ENCODE measurements at regions not wholly inside any gene's neighbourhood (a gene's known extent, or its start where the extent isn't known, plus 50 kb on each side); places are given as distances from the start of the nearest gene placed in this dataset.
"Not testable (repeated sequence)": the region's sequence is repeated elsewhere in the genome, so short reads cannot be mapped to it uniquely, and the experiment has no call there.

DNA sequence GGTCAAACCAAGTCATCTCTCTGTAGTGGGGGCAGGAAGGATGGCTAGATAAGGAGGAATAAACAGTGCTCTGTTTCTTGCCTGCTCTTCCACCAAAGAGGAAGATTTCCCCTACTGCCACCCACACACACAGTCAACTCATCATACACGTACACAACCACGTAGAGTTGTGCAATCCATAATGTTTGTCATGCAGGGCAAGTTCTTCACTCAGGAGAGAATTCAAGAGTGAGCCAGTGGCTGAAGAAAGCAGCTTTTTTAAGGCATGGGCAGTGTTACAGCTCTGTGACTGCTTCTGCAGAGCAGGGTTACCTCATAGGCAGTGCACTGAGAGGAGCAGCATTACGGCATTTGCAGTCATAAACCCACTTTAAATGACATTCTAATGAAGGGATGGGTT, 283.0 kb downstream of the RND3 start:
- no peaks in the 10 kb centered on the region for H3K27me3 ChIP-seq (ENCODE audit: control insufficient read depth, insufficient read depth, low read length, poor library complexity, severe bottlenecking)
- WGBS, 2 experiments = 82 to 94% methylated on average over 3 of the region's 3 CpGs
- no peaks in the 10 kb centered on the region for H3K4me1 ChIP-seq (ENCODE audit: control insufficient read depth, insufficient read depth, low read length)
- H3K36me3 ChIP-seq (ENCODE audit: control insufficient read depth, insufficient read depth, low read length) = no peaks in the 10 kb centered on the region
- no peak overlapping the region for H3K27ac ChIP-seq (ENCODE audit: insufficient read depth, low read depth, low read length, poor library complexity, severe bottlenecking)
- H3K4me3 ChIP-seq (ENCODE audit: insufficient read depth, low read depth, low read length) = no peak overlapping the region
- no peaks in the 10 kb centered on the region for H3K9me3 ChIP-seq (ENCODE audit: control insufficient read depth, low read length)

DNA sequence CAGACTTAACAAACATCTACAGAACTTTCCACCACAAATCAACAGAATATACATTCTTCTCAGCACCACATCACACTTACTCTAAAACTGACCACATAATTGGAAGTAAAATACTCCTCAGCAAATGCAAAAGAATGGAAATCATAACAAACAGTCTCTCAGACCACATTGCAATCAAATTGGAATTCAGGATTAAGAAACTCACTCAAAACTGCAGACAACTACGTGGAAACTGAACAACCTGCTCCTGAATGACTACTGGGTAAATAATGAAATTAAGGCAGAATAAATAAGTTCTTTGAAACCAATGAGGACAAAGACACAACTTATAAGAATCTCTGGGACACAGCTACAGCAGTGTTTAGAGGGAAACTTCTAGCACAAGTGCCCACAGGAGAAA, 292.7 kb downstream of the RND3 start:
- not testable (repeated sequence) for H3K27ac ChIP-seq (ENCODE audit: insufficient read depth, low read depth, low read length, poor library complexity, severe bottlenecking); H3K4me3 ChIP-seq (ENCODE audit: insufficient read depth, low read depth, low read length); H3K4me1 ChIP-seq (ENCODE audit: control insufficient read depth, insufficient read depth, low read length); H3K36me3 ChIP-seq (ENCODE audit: control insufficient read depth, insufficient read depth, low read length); H3K9me3 ChIP-seq (ENCODE audit: control insufficient read depth, low read length); H3K27me3 ChIP-seq (ENCODE audit: control insufficient read depth, insufficient read depth, low read length, poor library complexity, severe bottlenecking)
- 100% methylated on average over 1 of the region's 1 CpG for WGBS, 2 experiments

- WGBS, 2 experiments = 95 to 97% methylated on average over 6 of the region's 6 CpGs
These were observed 294.8 kb downstream of the RND3 start for GRCh38 chr2:150192701-150193100.

DNA sequence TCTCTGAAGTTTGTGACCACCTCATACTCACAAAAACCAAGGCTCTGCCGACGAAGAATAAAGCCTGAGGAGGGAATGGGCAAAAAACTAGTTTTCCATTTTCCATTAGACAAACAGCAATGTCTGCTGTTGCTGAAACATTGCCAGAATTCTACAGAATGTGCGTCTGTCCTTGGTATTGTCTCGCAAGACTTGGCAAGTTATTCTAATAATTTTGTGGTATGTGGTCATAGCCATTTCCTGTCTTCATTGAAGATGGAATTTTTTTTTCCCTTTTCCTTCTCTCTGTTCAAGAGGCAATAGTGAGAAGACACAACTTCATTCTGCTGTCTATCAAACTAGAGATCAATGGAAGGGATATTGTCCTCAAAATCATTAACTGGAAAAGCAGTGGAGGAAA, 296.1 kb downstream of the RND3 start:
- H3K27ac ChIP-seq (ENCODE audit: insufficient read depth, low read depth, low read length, poor library complexity, severe bottlenecking) = no peak overlapping the region
- 81 to 83% methylated on average over 4 of the region's 4 CpGs for WGBS, 2 experiments

More at GRCh38 chr2:150192701-150193100, 294.8 kb downstream of the RND3 start:
- Histone ChIP-seq H3K4me3 (ENCODE audit: insufficient read depth, low read depth, low read length) (no peak overlapping the region), H3K27ac (ENCODE audit: insufficient read depth, low read depth, low read length, poor library complexity, severe bottlenecking) (no peak overlapping the region), H3K9me3 (ENCODE audit: control insufficient read depth, low read length) (no peaks in the 10 kb centered on the region), H3K36me3 (ENCODE audit: control insufficient read depth, insufficient read depth, low read length) (no peaks in the 10 kb centered on the region), H3K27me3 (ENCODE audit: control insufficient read depth, insufficient read depth, low read length, poor library complexity, severe bottlenecking) (no peaks in the 10 kb centered on the region), H3K4me1 (ENCODE audit: control insufficient read depth, insufficient read depth, low read length) (no peaks in the 10 kb centered on the region)

DNA sequence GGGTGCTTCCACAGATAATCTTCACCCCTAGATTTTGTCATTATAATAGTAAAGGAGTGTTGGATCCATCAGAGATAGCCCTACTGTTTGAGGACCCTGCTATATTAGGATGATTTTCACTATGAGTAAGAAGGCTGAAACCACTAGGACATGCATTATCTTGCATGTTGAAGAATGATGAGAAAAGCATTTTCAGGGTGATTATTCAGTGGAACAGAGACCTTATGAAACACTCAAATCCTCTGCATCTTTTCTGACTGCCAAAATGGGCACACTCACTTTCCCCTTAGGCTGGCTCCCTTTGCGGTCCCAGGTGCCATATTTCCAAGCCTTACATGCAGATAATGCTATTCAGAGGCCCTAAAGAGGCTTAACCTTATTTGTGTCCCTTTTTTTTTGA, 296.9 kb downstream of the RND3 start:
- WGBS, 2 experiments = 91 to 100% methylated on average over 1 of the region's 1 CpG
- Histone ChIP-seq H3K27ac (ENCODE audit: insufficient read depth, low read depth, low read length, poor library complexity, severe bottlenecking) (no peak overlapping the region), H3K9me3 (ENCODE audit: control insufficient read depth, low read length) (no peaks in the 10 kb centered on the region), H3K27me3 (ENCODE audit: control insufficient read depth, insufficient read depth, low read length, poor library complexity, severe bottlenecking) (no peaks in the 10 kb centered on the region), H3K4me3 (ENCODE audit: insufficient read depth, low read depth, low read length) (no peak overlapping the region), H3K4me1 (ENCODE audit: control insufficient read depth, insufficient read depth, low read length) (no peaks in the 10 kb centered on the region), H3K36me3 (ENCODE audit: control insufficient read depth, insufficient read depth, low read length) (no peaks in the 10 kb centered on the region)

More for the DNA sequence above, 296.1 kb downstream of the RND3 start:
- Histone ChIP-seq H3K4me1 (ENCODE audit: control insufficient read depth, insufficient read depth, low read length) (no peaks in the 10 kb centered on the region), H3K9me3 (ENCODE audit: control insufficient read depth, low read length) (no peaks in the 10 kb centered on the region), H3K4me3 (ENCODE audit: insufficient read depth, low read depth, low read length) (no peak overlapping the region), H3K36me3 (ENCODE audit: control insufficient read depth, insufficient read depth, low read length) (no peaks in the 10 kb centered on the region), H3K27me3 (ENCODE audit: control insufficient read depth, insufficient read depth, low read length, poor library complexity, severe bottlenecking) (no peaks in the 10 kb centered on the region)

- Histone ChIP-seq H3K4me3 (ENCODE audit: insufficient read depth, low read depth, low read length) (no peak overlapping the region), H3K4me1 (ENCODE audit: control insufficient read depth, insufficient read depth, low read length) (no peaks in the 10 kb centered on the region), H3K36me3 (ENCODE audit: control insufficient read depth, insufficient read depth, low read length) (no peaks in the 10 kb centered on the region), H3K27ac (ENCODE audit: insufficient read depth, low read depth, low read length, poor library complexity, severe bottlenecking) (no peak overlapping the region), H3K27me3 (ENCODE audit: control insufficient read depth, insufficient read depth, low read length, poor library complexity, severe bottlenecking) (no peaks in the 10 kb centered on the region), H3K9me3 (ENCODE audit: control insufficient read depth, low read length) (no peaks in the 10 kb centered on the region)
- 92 to 95% methylated on average over 1 to 2 of the region's 2 CpGs for WGBS, 2 experiments
These were observed 298.7 kb downstream of the RND3 start for GRCh38 chr2:150188800-150189199.

- no peaks in the 10 kb centered on the region for H3K4me1 ChIP-seq (ENCODE audit: control insufficient read depth, insufficient read depth, low read length)
- no peak overlapping the region for H3K4me3 ChIP-seq (ENCODE audit: insufficient read depth, low read depth, low read length)
- H3K36me3 ChIP-seq (ENCODE audit: control insufficient read depth, insufficient read depth, low read length) = no peaks in the 10 kb centered on the region
- no peaks in the 10 kb centered on the region for H3K27me3 ChIP-seq (ENCODE audit: control insufficient read depth, insufficient read depth, low read length, poor library complexity, severe bottlenecking)
- H3K9me3 ChIP-seq (ENCODE audit: control insufficient read depth, low read length) = no peaks in the 10 kb centered on the region
- WGBS, 2 experiments = 66 to 78% methylated on average over 2 to 4 of the region's 4 CpGs
- H3K27ac ChIP-seq (ENCODE audit: insufficient read depth, low read depth, low read length, poor library complexity, severe bottlenecking) = no peak overlapping the region
These were observed 299.3 kb downstream of the RND3 start for GRCh38 chr2:150188177-150188576.

GRCh38 chr2:150182566-150183235, 304.8 kb downstream of the RND3 start:
- Histone ChIP-seq H3K36me3 (ENCODE audit: control insufficient read depth, insufficient read depth, low read length) (no peaks in the 10 kb centered on the region), H3K9me3 (ENCODE audit: control insufficient read depth, low read length) (no peaks in the 10 kb centered on the region), H3K4me3 (ENCODE audit: insufficient read depth, low read depth, low read length) (no peak overlapping the region), H3K27ac (ENCODE audit: insufficient read depth, low read depth, low read length, poor library complexity, severe bottlenecking) (no peak overlapping the region), H3K4me1 (ENCODE audit: control insufficient read depth, insufficient read depth, low read length) (no peaks in the 10 kb centered on the region), H3K27me3 (ENCODE audit: control insufficient read depth, insufficient read depth, low read length, poor library complexity, severe bottlenecking) (no peaks in the 10 kb centered on the region)
- 93 to 94% methylated on average over 3 to 4 of the region's 5 CpGs for WGBS, 2 experiments

DNA sequence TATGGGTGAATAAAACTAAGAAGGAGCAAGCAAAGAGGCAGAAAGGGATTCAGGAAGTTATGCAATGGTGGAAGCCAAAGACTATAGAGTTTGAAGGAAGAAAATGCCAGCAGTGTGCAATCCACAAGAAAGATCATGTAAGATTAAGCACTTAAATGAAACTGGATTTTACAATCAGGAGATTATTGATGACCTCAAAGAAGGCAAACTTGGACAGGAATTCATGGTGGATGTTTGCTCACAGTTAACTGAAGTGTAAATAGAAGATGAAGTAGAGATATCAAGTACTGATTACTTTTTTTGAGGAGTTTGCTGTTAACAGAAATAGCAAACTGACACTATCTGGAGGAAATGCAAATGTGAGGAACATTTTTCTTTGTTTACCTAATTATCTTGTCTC, 308.9 kb downstream of the RND3 start:
- Histone ChIP-seq H3K4me3 (ENCODE audit: insufficient read depth, low read depth, low read length) (no peak overlapping the region), H3K9me3 (ENCODE audit: control insufficient read depth, low read length) (no peaks in the 10 kb centered on the region), H3K4me1 (ENCODE audit: control insufficient read depth, insufficient read depth, low read length) (no peaks in the 10 kb centered on the region), H3K36me3 (ENCODE audit: control insufficient read depth, insufficient read depth, low read length) (no peaks in the 10 kb centered on the region), H3K27me3 (ENCODE audit: control insufficient read depth, insufficient read depth, low read length, poor library complexity, severe bottlenecking) (no peaks in the 10 kb centered on the region), H3K27ac (ENCODE audit: insufficient read depth, low read depth, low read length, poor library complexity, severe bottlenecking) (no peak overlapping the region)

GRCh38 chr2:150174971-150175421, 312.5 kb downstream of the RND3 start:
- H3K27ac ChIP-seq (ENCODE audit: insufficient read depth, low read depth, low read length, poor library complexity, severe bottlenecking) = no peak overlapping the region
- no peaks in the 10 kb centered on the region for H3K4me1 ChIP-seq (ENCODE audit: control insufficient read depth, insufficient read depth, low read length)
- H3K36me3 ChIP-seq (ENCODE audit: control insufficient read depth, insufficient read depth, low read length) = no peaks in the 10 kb centered on the region
- no peak overlapping the region for H3K4me3 ChIP-seq (ENCODE audit: insufficient read depth, low read depth, low read length)
- WGBS, 2 experiments = no CpG with 5 or more reads among the region's 1 CpG
- H3K27me3 ChIP-seq (ENCODE audit: control insufficient read depth, insufficient read depth, low read length, poor library complexity, severe bottlenecking) = no peaks in the 10 kb centered on the region
- H3K9me3 ChIP-seq (ENCODE audit: control insufficient read depth, low read length) = no peaks in the 10 kb centered on the region

Data from ectodermal cell (in vitro differentiated cells).